ENCODE measurements at regions not wholly inside any gene's neighbourhood (a gene's known extent, or its start where the extent isn't known, plus 50 kb on each side); places are given as distances from the start of the nearest gene placed in this dataset.

- no peaks in the 10 kb centered on the region for H3K27me3 Mint-ChIP-seq (ENCODE audit: insufficient read depth, low read depth, poor library complexity)
- Histone ChIP-seq H3F3A (replicated peaks; ENCODE audit: low read depth) (no peaks in the 10 kb centered on the region), H2AFZ (no peak overlapping the region), H3K4me2 (no peak overlapping the region), H3K4me1 (ENCODE audit: insufficient read depth) (peaks cover 10% of the 10 kb centered on the region; the same call in 1 of the 2 replicates), H3K27ac (ENCODE audit: low read depth) (no peak overlapping the region), H4K20me1 (replicated peaks; ENCODE audit: insufficient read depth) (no peaks in the 10 kb centered on the region), H3K36me3 (ENCODE audit: insufficient read depth) (no peaks in the 10 kb centered on the region), H3K9me2 (ENCODE audit: insufficient read depth) (0 out of 2 replicates have a peak, but pooled peaks cover 2% of the 10 kb centered on the region), H3K27me3 (ENCODE audit: insufficient read depth) (no peaks in the 10 kb centered on the region), H3K79me2 (replicated peaks; ENCODE audit: insufficient read depth) (no peaks in the 10 kb centered on the region), H3K4me3 (no peak overlapping the region)
- ATAC-seq: no peak
- peaks cover 13% of the 10 kb centered on the region for H3K4me1 Mint-ChIP-seq
- H3K4me3 Mint-ChIP-seq: no peak overlapping the region
- no peaks in the 10 kb centered on the region for H3K9me3 Mint-ChIP-seq
- TF ChIP-seq POLR2AphosphoS5 (IDR thresholded peaks at IDR 0.05; ENCODE audit: low read depth) (no peak), STAT1 (IDR thresholded peaks at IDR 0.05; ENCODE audit: unreplicated experiment) (no peak), CTCF (conservative IDR thresholded peaks at IDR 0.05; ENCODE audit: low read depth in 2 of 2) (no peak), CREB1 (CRISPR knock-in tag; IDR thresholded peaks at IDR 0.05; ENCODE audit: low read depth) (no peak), ETS1 (IDR thresholded peaks at IDR 0.05) (no peak), JUNB (IDR thresholded peaks at IDR 0.05; ENCODE audit: unreplicated experiment) (no peak), ZNF462 (CRISPR knock-in tag; IDR thresholded peaks at IDR 0.05) (no peak), REST (IDR thresholded peaks at IDR 0.05; ENCODE audit: unreplicated experiment) (no peak), ZNF114 (CRISPR knock-in tag; IDR thresholded peaks at IDR 0.05) (no peak), EZH2 (IDR thresholded peaks at IDR 0.05; ENCODE audit: low read depth, unreplicated experiment) (no peak), ZNF331 (CRISPR knock-in tag; IDR thresholded peaks at IDR 0.05; ENCODE audit: low read depth) (no peak), NANOG (IDR thresholded peaks at IDR 0.05; ENCODE audit: borderline replicate concordance) (no peak), EZH2phosphoT487 (IDR thresholded peaks at IDR 0.05; ENCODE audit: unreplicated experiment) (no peak)
- no peaks in the 10 kb centered on the region for H3K36me3 Mint-ChIP-seq (ENCODE audit: low read depth)
- DNase-seq (ENCODE audit: low spot score): no peak
- no peak overlapping the region for H3K27ac Mint-ChIP-seq
These were observed 109.6 kb downstream of the BMP4 start for GRCh38 chr14:53847057-53847456.

Measured in GM23338 (cell line).